ENCODE measurements at regions not wholly inside any gene's neighbourhood (a gene's known extent, or its start where the extent isn't known, plus 50 kb on each side); places are given as distances from the start of the nearest gene placed in this dataset.

DNA sequence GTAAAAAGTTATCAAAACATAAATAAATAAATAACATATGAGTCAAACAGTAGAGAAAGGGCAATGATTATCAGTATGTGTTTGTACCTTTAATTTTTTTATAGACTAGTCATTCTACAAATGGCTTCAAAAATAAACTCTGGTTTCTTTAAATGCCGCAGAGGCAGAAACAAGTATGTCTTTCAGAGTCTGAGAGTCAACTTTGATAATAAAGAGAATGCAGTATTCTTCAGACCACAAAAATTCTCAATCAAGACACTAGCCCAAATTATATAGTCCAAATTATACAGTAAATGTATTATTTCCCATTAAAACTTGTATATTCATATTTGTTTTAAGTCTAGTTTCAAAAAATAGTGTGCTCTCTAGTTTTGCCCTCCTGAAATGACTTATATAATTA is 1142.3 kb downstream of the NXPH1 start:
- intact Hi-C loops (cut with DNase I), result no loop called here
- DNase-seq (ENCODE audit: extremely low spot score in 2 of 2), result no peak
- TF ChIP-seq POLR2AphosphoS5 (IDR thresholded peaks at IDR 0.05; ENCODE audit: insufficient read depth in 1 of 2, low read depth in 1 of 2), result no peak
- TF ChIP-seq, protein P1, sequence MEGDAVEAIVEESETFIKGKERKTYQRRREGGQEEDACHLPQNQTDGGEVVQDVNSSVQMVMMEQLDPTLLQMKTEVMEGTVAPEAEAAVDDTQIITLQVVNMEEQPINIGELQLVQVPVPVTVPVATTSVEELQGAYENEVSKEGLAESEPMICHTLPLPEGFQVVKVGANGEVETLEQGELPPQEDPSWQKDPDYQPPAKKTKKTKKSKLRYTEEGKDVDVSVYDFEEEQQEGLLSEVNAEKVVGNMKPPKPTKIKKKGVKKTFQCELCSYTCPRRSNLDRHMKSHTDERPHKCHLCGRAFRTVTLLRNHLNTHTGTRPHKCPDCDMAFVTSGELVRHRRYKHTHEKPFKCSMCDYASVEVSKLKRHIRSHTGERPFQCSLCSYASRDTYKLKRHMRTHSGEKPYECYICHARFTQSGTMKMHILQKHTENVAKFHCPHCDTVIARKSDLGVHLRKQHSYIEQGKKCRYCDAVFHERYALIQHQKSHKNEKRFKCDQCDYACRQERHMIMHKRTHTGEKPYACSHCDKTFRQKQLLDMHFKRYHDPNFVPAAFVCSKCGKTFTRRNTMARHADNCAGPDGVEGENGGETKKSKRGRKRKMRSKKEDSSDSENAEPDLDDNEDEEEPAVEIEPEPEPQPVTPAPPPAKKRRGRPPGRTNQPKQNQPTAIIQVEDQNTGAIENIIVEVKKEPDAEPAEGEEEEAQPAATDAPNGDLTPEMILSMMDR (IDR thresholded peaks at IDR 0.05), result no peak
- no peak for TF ChIP-seq POLR2A (IDR thresholded peaks at IDR 0.05)
- no peaks in the 10 kb centered on the region for H3K9me3 ChIP-seq
- no peaks in the 10 kb centered on the region for H3K27me3 ChIP-seq
- H3K4me1 ChIP-seq, result no peaks in the 10 kb centered on the region
- H3K36me3 ChIP-seq, result no peaks in the 10 kb centered on the region
- no peak overlapping the region for H3K27ac ChIP-seq
- H3K4me3 ChIP-seq, result no peak overlapping the region

DNA sequence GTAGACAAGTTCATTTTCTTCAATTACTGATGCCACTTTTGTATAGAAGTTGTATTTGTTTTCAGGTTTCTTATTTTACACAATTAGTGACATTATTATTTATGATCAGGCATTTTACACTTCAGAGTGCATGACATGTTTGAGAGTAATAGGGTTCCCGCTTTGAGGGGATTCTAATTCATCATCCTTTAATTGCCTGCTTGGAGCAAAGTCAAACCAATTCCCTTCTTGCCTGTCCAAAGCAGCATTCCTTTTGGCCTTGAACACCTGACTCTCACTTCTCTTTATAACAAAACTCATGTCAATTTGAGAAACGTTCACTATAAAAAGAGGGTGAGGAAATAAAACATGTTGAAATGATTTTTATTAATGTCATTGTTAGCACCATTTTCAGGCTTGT is 1149.4 kb downstream of the NXPH1 start:
- TF ChIP-seq POLR2AphosphoS5 (IDR thresholded peaks at IDR 0.05; ENCODE audit: insufficient read depth in 1 of 2, low read depth in 1 of 2) (no peak), POLR2A (IDR thresholded peaks at IDR 0.05) (no peak)
- TF ChIP-seq, protein P1 (IDR thresholded peaks at IDR 0.05), result no peak
- H3K4me1 ChIP-seq, result no peaks in the 10 kb centered on the region
- no peak overlapping the region for H3K4me3 ChIP-seq
- H3K9me3 ChIP-seq, result no peaks in the 10 kb centered on the region
- DNase-seq (ENCODE audit: extremely low spot score in 2 of 2), result no peak
- intact Hi-C loops (cut with DNase I), result no loop called here
- H3K27ac ChIP-seq, result no peak overlapping the region
- H3K27me3 ChIP-seq, result no peaks in the 10 kb centered on the region
- H3K36me3 ChIP-seq, result no peaks in the 10 kb centered on the region

DNA sequence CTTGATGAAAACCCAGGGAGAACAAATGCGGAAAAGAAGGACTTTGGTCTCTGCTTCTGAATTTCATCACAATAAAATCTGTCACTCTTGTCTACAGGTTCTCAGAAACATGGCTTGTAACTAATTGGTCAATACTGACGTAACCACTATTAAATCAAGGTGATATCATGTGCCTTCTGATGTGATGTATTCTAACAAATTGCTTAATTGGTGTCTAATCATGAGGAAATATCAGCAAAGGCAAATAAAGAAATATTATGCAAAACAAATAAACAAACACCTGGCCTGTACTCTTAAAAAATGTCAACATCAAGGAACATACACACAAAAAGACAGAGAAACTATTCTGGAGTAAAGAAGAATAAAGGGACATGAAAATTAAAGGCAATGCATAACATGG is 1165.0 kb downstream of the NXPH1 start:
- H3K4me1 ChIP-seq, result no peaks in the 10 kb centered on the region
- H3K27ac ChIP-seq, result no peak overlapping the region
- no peaks in the 10 kb centered on the region for H3K9me3 ChIP-seq
- DNase-seq (ENCODE audit: extremely low spot score in 2 of 2), result no peak
- no peaks in the 10 kb centered on the region for H3K27me3 ChIP-seq
- no peak overlapping the region for H3K4me3 ChIP-seq
- intact Hi-C loops (cut with DNase I), result no loop called here
- TF ChIP-seq, protein P1 (IDR thresholded peaks at IDR 0.05), result no peak
- no peak for TF ChIP-seq POLR2AphosphoS5 (IDR thresholded peaks at IDR 0.05; ENCODE audit: insufficient read depth in 1 of 2, low read depth in 1 of 2)
- TF ChIP-seq POLR2A (IDR thresholded peaks at IDR 0.05), result no peak
- no peaks in the 10 kb centered on the region for H3K36me3 ChIP-seq

DNA sequence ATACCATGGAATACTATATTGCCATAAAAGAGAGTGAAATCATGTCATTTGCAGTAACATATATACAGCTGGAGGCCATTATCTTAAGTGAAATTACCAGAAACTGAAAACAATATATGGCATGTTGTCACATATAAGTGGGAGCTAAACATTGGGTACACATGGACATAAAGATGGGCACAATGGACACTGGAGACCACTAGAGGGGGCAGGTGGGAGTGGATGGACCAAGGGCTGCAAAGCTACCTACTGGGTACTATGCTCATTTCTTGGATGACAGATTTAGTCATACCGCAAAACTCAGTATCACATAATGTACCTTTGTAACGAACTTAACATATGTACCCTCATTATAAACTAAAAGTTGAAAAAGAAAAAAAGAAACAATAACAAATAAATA is 1167.6 kb downstream of the NXPH1 start:
- no peak for DNase-seq (ENCODE audit: extremely low spot score in 2 of 2)
- Histone ChIP-seq H3K36me3 (no peaks in the 10 kb centered on the region), H3K4me1 (no peaks in the 10 kb centered on the region), H3K27ac (no peak overlapping the region), H3K4me3 (no peak overlapping the region), H3K27me3 (no peaks in the 10 kb centered on the region), H3K9me3 (no peaks in the 10 kb centered on the region)
- intact Hi-C loops (cut with DNase I), result no loop called here
- TF ChIP-seq, protein P1 (IDR thresholded peaks at IDR 0.05), result no peak
- TF ChIP-seq POLR2A (IDR thresholded peaks at IDR 0.05), result no peak
- no peak for TF ChIP-seq POLR2AphosphoS5 (IDR thresholded peaks at IDR 0.05; ENCODE audit: insufficient read depth in 1 of 2, low read depth in 1 of 2)

DNA sequence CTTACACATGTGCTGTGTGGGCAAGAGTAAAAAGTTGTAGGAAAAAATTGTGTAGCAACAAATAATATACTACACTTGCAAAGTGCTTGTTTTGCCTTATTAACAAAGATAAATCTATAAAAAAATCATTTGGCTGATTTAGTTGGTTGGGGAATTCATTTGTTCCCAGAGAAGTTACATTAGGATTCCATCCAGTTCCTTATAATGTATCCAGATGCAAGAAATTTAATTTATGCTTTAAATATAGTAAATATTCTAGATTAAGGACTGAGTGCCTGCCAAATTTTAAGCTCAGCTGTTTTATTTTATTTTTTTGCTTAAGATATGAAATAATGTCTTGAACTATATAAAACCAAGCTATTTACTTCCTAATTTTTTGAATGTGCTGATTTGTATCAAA is 1169.9 kb downstream of the NXPH1 start:
- Histone ChIP-seq H3K27ac (no peak overlapping the region), H3K27me3 (no peaks in the 10 kb centered on the region), H3K4me1 (no peaks in the 10 kb centered on the region), H3K4me3 (no peak overlapping the region), H3K36me3 (no peaks in the 10 kb centered on the region), H3K9me3 (no peaks in the 10 kb centered on the region)
- TF ChIP-seq POLR2AphosphoS5 (IDR thresholded peaks at IDR 0.05; ENCODE audit: insufficient read depth in 1 of 2, low read depth in 1 of 2) (no peak), POLR2A (IDR thresholded peaks at IDR 0.05) (no peak)
- TF ChIP-seq, protein P1 (IDR thresholded peaks at IDR 0.05), result no peak
- intact Hi-C loops (cut with DNase I), result no loop called here
- no peak for DNase-seq (ENCODE audit: extremely low spot score in 2 of 2)
